Chondrocyte (in vitro differentiated cells): ENCODE measurements at regions not wholly inside any gene's neighbourhood (a gene's known extent, or its start where the extent isn't known, plus 50 kb on each side); places are given as distances from the start of the nearest gene placed in this dataset.

Experiments
- DNase-seq: peaks from one replicate; pipeline ENCODE4 v3.0.0; 2021; ENCODE audit warnings: mixed read lengths, low spot score
- H3K27ac Mint-ChIP-seq: one replicate; pipeline ENCODE4 v1.8.0; 2021; ENCODE audit warnings: mild to moderate bottlenecking, moderate library complexity, mixed read lengths; ENCODE audit not compliant: unreplicated experiment
- H3K27me3 Mint-ChIP-seq: 2 replicates; pipeline ENCODE4 v1.8.0; 2021; ENCODE audit warnings: low read depth, mixed read lengths
- H3K36me3 Mint-ChIP-seq: 2 replicates; pipeline ENCODE4 v1.8.0; 2021; ENCODE audit warnings: low read depth, mixed read lengths
- H3K4me1 Mint-ChIP-seq: 2 replicates; pipeline ENCODE4 v1.8.0; 2021; ENCODE audit warnings: low read depth, mild to moderate bottlenecking, mixed read lengths
- H3K4me3 Mint-ChIP-seq: one replicate; pipeline ENCODE4 v1.8.0; 2021; ENCODE audit warnings: mild to moderate bottlenecking, moderate library complexity, mixed read lengths; ENCODE audit not compliant: unreplicated experiment
- H3K9me3 Mint-ChIP-seq: 2 replicates; pipeline ENCODE4 v1.8.0; 2021; ENCODE audit warnings: low read depth, mixed read lengths
- CTCF ChIP-seq: fragments of 200-600 bp; sonication (generic); IDR thresholded peaks from 2 replicates; pipeline ENCODE4 v1.5.0; 2021; ENCODE audit warnings: antibody characterized with exemption, mild to moderate bottlenecking, moderate library complexity

DNA sequence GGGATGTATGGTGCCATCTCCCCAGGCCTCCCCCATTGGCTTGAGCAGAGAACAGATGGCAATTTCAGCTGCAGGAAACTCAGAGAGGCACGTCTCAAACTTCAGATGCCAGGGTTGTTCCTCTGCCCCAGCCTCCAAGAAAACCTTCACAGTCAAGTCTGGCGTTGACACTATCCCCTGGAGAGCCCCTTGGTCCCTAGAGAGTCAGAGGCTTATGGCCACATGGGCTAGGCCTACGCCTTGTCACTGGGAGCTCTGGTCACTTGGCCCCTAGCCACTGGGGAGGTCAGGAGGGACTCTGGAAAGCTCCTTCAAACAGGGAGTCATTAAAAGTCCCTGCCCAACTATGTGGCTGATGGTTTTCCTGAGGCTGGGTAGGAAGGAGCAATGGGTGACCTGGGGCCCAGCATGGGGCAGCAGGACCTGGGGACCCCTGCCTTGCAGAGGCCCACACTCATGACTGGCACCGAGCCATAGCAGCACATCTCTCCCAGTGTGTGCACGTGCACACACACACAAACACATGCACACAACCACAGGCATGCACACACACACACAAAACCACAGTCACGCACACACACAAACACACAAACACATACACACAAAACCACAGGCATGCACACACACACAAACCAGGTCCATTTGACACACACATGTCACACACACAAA lies 144.2 kb downstream of the GADD45G start:
- Mint-ChIP-seq H3K27ac (no peak overlapping the region), H3K27me3 (peaks cover 6% of the 10 kb centered on the region)

GRCh38 chr9:89749500-89750116 lies 144.8 kb downstream of the GADD45G start:
- Mint-ChIP-seq H3K4me3 (no peak overlapping the region), H3K9me3 (peaks cover 5% of the 10 kb centered on the region), H3K27ac (no peak overlapping the region), H3K4me1 (peaks cover 9% of the 10 kb centered on the region), H3K27me3 (peaks cover 6% of the 10 kb centered on the region), H3K36me3 (no peaks in the 10 kb centered on the region)
- no peak for DNase-seq
- no peak for TF ChIP-seq CTCF

More for the DNA sequence above, 144.2 kb downstream of the GADD45G start:
- H3K36me3 Mint-ChIP-seq: no peaks in the 10 kb centered on the region
- DNase-seq: no peak
- H3K4me3 Mint-ChIP-seq: no peak overlapping the region
- H3K9me3 Mint-ChIP-seq: peaks cover 5% of the 10 kb centered on the region
- peaks cover 9% of the 10 kb centered on the region for H3K4me1 Mint-ChIP-seq
- no peak for TF ChIP-seq CTCF

GRCh38 chr9:89750117-89750791 lies 145.4 kb downstream of the GADD45G start:
- TF ChIP-seq CTCF: no peak
- DNase-seq: no peak
- Mint-ChIP-seq H3K4me3 (no peak overlapping the region), H3K4me1 (peaks cover 9% of the 10 kb centered on the region), H3K27me3 (peaks cover 6% of the 10 kb centered on the region), H3K9me3 (peaks cover 5% of the 10 kb centered on the region), H3K27ac (no peak overlapping the region), H3K36me3 (no peaks in the 10 kb centered on the region)

GRCh38 chr9:89751079-89751825 lies 146.4 kb downstream of the GADD45G start:
- TF ChIP-seq CTCF: no peak
- Mint-ChIP-seq H3K27ac (no peak overlapping the region), H3K36me3 (no peaks in the 10 kb centered on the region), H3K4me1 (peaks cover 14% of the 10 kb centered on the region), H3K27me3 (peaks cover 6% of the 10 kb centered on the region), H3K9me3 (no peaks in the 10 kb centered on the region), H3K4me3 (no peak overlapping the region)
- DNase-seq: no peak

GRCh38 chr9:89752154-89752553 lies 147.3 kb downstream of the GADD45G start:
- Mint-ChIP-seq H3K27me3 (peaks cover 8% of the 10 kb centered on the region), H3K36me3 (no peaks in the 10 kb centered on the region), H3K27ac (no peak overlapping the region)

More at GRCh38 chr9:89752154-89752553, 147.3 kb downstream of the GADD45G start:
- Mint-ChIP-seq H3K4me1 (peaks cover 12% of the 10 kb centered on the region), H3K4me3 (no peak overlapping the region), H3K9me3 (no peaks in the 10 kb centered on the region)
- no peak for TF ChIP-seq CTCF
- DNase-seq: no peak
